ENCODE measurements at regions not wholly inside any gene's neighbourhood (a gene's known extent, or its start where the extent isn't known, plus 50 kb on each side); places are given as distances from the start of the nearest gene placed in this dataset.

DNA sequence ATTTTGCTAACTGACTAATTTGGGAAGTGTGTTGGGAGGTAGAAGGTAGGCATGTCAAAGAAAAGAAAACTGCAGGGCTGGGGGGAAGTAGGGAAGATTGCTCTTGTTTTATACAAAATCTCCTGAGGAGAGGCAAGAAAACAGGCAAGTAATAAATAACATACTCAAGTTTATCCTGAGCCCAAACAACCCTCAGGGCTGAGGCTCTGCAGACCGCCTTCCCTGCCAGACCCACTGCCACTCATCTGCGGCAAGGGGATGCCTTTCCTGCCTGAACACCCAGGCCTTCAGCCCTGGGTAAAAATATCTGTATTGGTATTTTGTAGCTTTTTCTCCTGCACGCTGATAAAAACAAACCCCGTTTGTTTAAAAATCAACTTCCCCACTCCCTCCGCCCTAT lies 399.8 kb upstream of the NFE2L3 start:
- Histone ChIP-seq H3K9me3 (ENCODE audit: control insufficient read depth in 3 of 3, low read length in 3 of 3) (no peaks in the 10 kb centered on the region), H3K27ac (ENCODE audit: low read depth, low read length) (no peak overlapping the region), H3K36me3 (ENCODE audit: control insufficient read depth in 3 of 3, insufficient read depth in 3 of 3, low read length in 3 of 3) (no peaks in the 10 kb centered on the region), H3K4me1 (ENCODE audit: control insufficient read depth in 3 of 3, insufficient read depth in 3 of 3, low read length in 3 of 3) (peaks cover 25 to 35% (median 33%) of the 10 kb centered on the region in 3 donors), H3K4me3 (ENCODE audit: low read length in 3 of 3) (no peak overlapping the region), H3K9ac (ENCODE audit: low read depth in 1 of 3, low read length in 3 of 3) (no peak overlapping the region), H3K27me3 (ENCODE audit: control insufficient read depth in 3 of 3, insufficient read depth in 3 of 3, low read length in 3 of 3) (no peaks in the 10 kb centered on the region)

DNA sequence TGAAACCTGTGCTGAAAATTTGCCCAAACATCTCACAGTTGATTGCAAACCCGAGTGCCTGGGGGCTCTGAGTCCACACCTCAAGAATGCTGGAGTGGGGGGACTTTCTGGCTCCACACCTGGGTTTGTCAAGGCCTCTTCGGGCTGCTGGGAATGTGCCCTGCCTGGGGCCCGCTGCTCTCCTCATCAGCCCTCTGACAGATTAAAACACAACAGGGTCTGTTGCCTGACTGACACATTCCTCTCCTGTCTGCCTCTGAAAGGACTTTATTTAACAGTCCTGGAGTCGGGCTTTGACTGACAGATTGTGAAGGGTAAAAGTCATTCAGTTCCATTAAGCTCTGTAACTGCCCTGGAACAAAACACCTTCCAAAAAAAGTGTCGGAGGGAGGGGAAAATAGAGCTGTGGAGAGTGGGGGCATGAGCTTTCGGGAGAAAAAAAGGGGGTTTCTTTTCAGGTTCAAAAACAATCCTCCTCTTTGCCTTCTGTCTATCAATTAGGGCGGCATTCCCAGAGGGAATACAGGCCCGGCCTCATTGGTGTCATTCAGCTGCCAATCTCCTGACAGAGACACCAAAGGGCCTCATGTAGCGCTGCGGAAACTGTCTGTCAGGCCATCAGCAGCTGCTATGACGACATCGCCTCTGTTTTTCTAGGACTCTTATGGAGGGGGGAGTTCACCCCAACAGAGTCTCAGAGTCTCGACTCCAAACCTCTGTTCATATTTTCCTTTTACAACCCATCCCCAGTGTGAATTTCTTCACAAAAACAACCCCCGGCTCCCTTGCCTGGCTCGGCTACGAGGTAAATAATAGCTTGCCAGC lies 398.8 kb upstream of the NFE2L3 start:
- H3K4me3 ChIP-seq (ENCODE audit: low read length in 3 of 3), result peak overlapping the region in 1 of 3 donors; percentile 10
- no peaks in the 10 kb centered on the region for H3K9me3 ChIP-seq (ENCODE audit: control insufficient read depth in 3 of 3, low read length in 3 of 3)
- H3K9ac ChIP-seq (ENCODE audit: low read depth in 1 of 3, low read length in 3 of 3), result no peak overlapping the region
- peak overlapping the region; percentile 71 for H3K27ac ChIP-seq (ENCODE audit: low read depth, low read length)
- no peaks in the 10 kb centered on the region for H3K27me3 ChIP-seq (ENCODE audit: control insufficient read depth in 3 of 3, insufficient read depth in 3 of 3, low read length in 3 of 3)
- no peaks in the 10 kb centered on the region for H3K36me3 ChIP-seq (ENCODE audit: control insufficient read depth in 3 of 3, insufficient read depth in 3 of 3, low read length in 3 of 3)
- H3K4me1 ChIP-seq (ENCODE audit: control insufficient read depth in 3 of 3, insufficient read depth in 3 of 3, low read length in 3 of 3), result peaks cover 26 to 35% (median 33%) of the 10 kb centered on the region in 3 donors

DNA sequence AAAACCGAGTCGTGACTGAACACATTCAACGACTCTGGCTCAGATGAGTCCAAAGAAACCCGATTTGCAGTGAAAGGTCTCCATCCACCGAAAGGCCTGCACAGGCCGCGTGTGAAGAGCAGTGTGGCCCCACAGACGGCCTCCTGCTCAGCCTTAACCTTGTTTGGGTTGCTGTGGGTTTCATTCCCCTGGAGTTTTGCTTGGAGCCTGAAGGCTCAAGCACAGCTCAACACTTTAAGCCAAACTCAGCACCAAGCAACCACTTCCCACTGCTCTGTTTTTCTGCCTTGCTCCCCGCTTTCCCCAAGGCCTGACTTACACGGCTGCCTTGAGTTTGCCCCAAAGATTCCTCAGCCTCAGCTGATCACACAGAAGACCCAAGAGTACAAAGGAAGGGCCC lies 398.2 kb upstream of the NFE2L3 start:
- peak overlapping the region in 1 of 3 donors; percentile 0 for H3K4me3 ChIP-seq (ENCODE audit: low read length in 3 of 3)
- H3K27ac ChIP-seq (ENCODE audit: low read depth, low read length), result peak overlapping the region; percentile 71
- H3K4me1 ChIP-seq (ENCODE audit: control insufficient read depth in 3 of 3, insufficient read depth in 3 of 3, low read length in 3 of 3), result peaks cover 31 to 39% (median 38%) of the 10 kb centered on the region in 3 donors
- H3K9ac ChIP-seq (ENCODE audit: low read depth in 1 of 3, low read length in 3 of 3), result no peak overlapping the region
- H3K9me3 ChIP-seq (ENCODE audit: control insufficient read depth in 3 of 3, low read length in 3 of 3), result no peaks in the 10 kb centered on the region
- H3K36me3 ChIP-seq (ENCODE audit: control insufficient read depth in 3 of 3, insufficient read depth in 3 of 3, low read length in 3 of 3), result no peaks in the 10 kb centered on the region
- H3K27me3 ChIP-seq (ENCODE audit: control insufficient read depth in 3 of 3, insufficient read depth in 3 of 3, low read length in 3 of 3), result no peaks in the 10 kb centered on the region

DNA sequence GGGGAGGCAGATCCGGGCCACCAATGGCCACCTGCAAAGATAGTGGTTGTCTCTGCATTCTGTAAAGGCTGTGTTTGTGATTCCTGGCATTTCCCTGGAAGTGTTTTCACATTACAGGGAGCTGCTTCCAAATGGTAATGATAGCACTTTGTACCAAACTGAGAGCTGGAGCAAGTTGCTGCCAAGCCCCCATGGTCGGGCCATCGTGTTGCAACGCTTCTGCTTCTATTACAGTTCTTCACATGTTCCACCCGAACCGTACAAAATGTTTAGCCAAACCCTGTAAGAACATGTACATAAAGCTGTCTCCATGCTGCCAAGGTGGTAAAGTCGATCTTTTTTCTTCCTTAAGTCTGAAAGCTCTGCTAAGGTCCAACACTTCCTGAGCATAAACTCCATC lies 397.7 kb upstream of the NFE2L3 start:
- peaks cover 31 to 42% (median 39%) of the 10 kb centered on the region in 3 donors for H3K4me1 ChIP-seq (ENCODE audit: control insufficient read depth in 3 of 3, insufficient read depth in 3 of 3, low read length in 3 of 3)
- H3K36me3 ChIP-seq (ENCODE audit: control insufficient read depth in 3 of 3, insufficient read depth in 3 of 3, low read length in 3 of 3), result no peaks in the 10 kb centered on the region
- H3K27ac ChIP-seq (ENCODE audit: low read depth, low read length), result peak overlapping the region; percentile 71
- no peaks in the 10 kb centered on the region for H3K9me3 ChIP-seq (ENCODE audit: control insufficient read depth in 3 of 3, low read length in 3 of 3)
- H3K9ac ChIP-seq (ENCODE audit: low read depth in 1 of 3, low read length in 3 of 3), result no peak overlapping the region
- peak overlapping the region in 1 of 3 donors; percentile 0 for H3K4me3 ChIP-seq (ENCODE audit: low read length in 3 of 3)
- H3K27me3 ChIP-seq (ENCODE audit: control insufficient read depth in 3 of 3, insufficient read depth in 3 of 3, low read length in 3 of 3), result no peaks in the 10 kb centered on the region

DNA sequence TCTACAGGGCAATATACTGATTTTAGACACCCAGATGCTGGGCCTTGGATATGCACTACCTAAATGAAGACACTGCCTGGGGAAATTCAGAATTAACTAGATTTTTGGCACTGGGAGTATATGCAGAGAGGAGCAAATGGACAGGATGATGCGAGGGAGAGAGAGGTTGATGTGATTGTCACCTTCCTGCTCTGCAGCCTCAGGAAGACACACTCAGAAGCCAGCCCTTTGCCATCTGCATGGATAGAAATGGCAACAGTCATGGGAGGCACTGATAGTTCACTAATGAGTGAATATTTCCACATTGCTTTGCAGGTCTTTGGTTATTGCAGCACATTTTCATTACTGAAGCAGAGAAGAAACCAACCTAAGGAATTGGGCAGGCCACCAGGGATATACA lies 397.2 kb upstream of the NFE2L3 start:
- Histone ChIP-seq H3K9ac (ENCODE audit: low read depth in 1 of 3, low read length in 3 of 3) (no peak overlapping the region), H3K9me3 (ENCODE audit: control insufficient read depth in 3 of 3, low read length in 3 of 3) (no peaks in the 10 kb centered on the region), H3K27ac (ENCODE audit: low read depth, low read length) (peak overlapping the region; percentile 71), H3K4me1 (ENCODE audit: control insufficient read depth in 3 of 3, insufficient read depth in 3 of 3, low read length in 3 of 3) (peaks cover 31 to 45% (median 39%) of the 10 kb centered on the region in 3 donors), H3K36me3 (ENCODE audit: control insufficient read depth in 3 of 3, insufficient read depth in 3 of 3, low read length in 3 of 3) (no peaks in the 10 kb centered on the region), H3K4me3 (ENCODE audit: low read length in 3 of 3) (peak overlapping the region in 1 of 3 donors; percentile 14), H3K27me3 (ENCODE audit: control insufficient read depth in 3 of 3, insufficient read depth in 3 of 3, low read length in 3 of 3) (no peaks in the 10 kb centered on the region)

DNA sequence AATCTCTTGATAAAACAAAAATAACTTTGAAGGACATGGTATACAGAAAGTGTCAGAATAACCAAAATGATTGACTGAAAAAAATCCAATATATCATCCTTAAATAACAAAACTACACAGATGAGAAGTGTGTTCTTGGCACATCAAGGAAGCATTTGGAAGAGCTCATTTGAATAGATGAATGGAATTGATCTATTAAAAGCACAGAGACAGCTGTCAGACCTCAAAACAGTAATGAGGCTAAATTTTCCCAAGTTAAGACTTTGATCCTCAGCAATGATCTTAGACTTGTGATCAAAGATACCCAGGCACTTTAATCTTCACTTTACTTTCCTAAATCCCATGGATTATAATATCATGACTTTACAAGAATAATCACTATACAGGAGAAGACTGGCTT lies 395.4 kb upstream of the NFE2L3 start:
- peak overlapping the region; percentile 45 for H3K27ac ChIP-seq (ENCODE audit: low read depth, low read length)
- H3K36me3 ChIP-seq (ENCODE audit: control insufficient read depth in 3 of 3, insufficient read depth in 3 of 3, low read length in 3 of 3), result no peaks in the 10 kb centered on the region
- peaks cover 31 to 36% (median 34%) of the 10 kb centered on the region in 3 donors for H3K4me1 ChIP-seq (ENCODE audit: control insufficient read depth in 3 of 3, insufficient read depth in 3 of 3, low read length in 3 of 3)
- no peaks in the 10 kb centered on the region for H3K27me3 ChIP-seq (ENCODE audit: control insufficient read depth in 3 of 3, insufficient read depth in 3 of 3, low read length in 3 of 3)
- no peaks in the 10 kb centered on the region for H3K9me3 ChIP-seq (ENCODE audit: control insufficient read depth in 3 of 3, low read length in 3 of 3)
- H3K4me3 ChIP-seq (ENCODE audit: low read length in 3 of 3), result no peak overlapping the region
- H3K9ac ChIP-seq (ENCODE audit: low read depth in 1 of 3, low read length in 3 of 3), result no peak overlapping the region

DNA sequence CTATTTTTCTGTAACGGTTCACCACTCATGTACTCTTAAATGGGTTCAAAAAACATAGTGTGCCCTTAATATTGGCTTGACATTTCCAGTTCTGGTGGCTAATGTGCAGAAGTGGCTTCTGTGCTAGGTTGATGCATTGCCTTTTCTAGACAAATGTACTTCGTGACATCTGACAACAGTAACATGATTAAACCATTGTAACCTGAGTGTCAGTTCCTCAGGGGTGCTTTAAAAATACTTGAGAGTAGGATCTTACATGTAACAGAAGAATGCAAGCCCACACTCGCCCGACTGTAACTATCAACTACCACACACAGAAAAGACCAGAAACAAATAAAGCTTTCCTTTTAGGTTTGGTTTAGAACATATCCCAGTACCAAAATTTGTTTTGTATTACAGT lies 393.4 kb upstream of the NFE2L3 start:
- Histone ChIP-seq H3K9ac (ENCODE audit: low read depth in 1 of 3, low read length in 3 of 3) (peak overlapping the region in 1 of 3 donors; percentile 10), H3K27ac (ENCODE audit: low read depth, low read length) (no peak overlapping the region), H3K4me3 (ENCODE audit: low read length in 3 of 3) (no peak overlapping the region), H3K4me1 (ENCODE audit: control insufficient read depth in 3 of 3, insufficient read depth in 3 of 3, low read length in 3 of 3) (peaks cover 22 to 39% (median 31%) of the 10 kb centered on the region in 3 donors), H3K36me3 (ENCODE audit: control insufficient read depth in 3 of 3, insufficient read depth in 3 of 3, low read length in 3 of 3) (no peaks in the 10 kb centered on the region), H3K27me3 (ENCODE audit: control insufficient read depth in 3 of 3, insufficient read depth in 3 of 3, low read length in 3 of 3) (no peaks in the 10 kb centered on the region), H3K9me3 (ENCODE audit: control insufficient read depth in 3 of 3, low read length in 3 of 3) (peaks cover 0 to 2% (median 0%) of the 10 kb centered on the region in 3 donors)

DNA sequence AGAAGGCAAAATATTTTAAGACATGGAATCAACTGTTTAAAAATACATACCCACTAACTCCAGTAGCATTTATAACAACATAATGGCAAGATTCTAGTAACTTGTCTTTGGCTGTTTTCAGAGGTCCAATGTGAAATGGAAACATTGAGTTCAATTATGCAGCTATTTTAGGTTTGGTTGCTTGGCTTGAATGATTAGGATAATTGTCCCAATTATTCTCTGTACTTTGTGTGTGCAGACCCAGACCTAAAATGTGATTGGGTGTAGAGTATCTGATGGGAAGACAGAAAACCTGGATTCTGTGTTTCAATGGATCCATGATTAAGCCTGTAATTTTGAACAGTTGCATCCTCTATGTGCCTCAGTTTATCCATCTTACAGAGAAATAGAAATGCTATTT lies 392.7 kb upstream of the NFE2L3 start:
- Histone ChIP-seq H3K4me3 (ENCODE audit: low read length in 3 of 3) (no peak overlapping the region), H3K27ac (ENCODE audit: low read depth, low read length) (no peak overlapping the region), H3K4me1 (ENCODE audit: control insufficient read depth in 3 of 3, insufficient read depth in 3 of 3, low read length in 3 of 3) (peaks cover 15 to 32% (median 24%) of the 10 kb centered on the region in 3 donors), H3K9ac (ENCODE audit: low read depth in 1 of 3, low read length in 3 of 3) (no peak overlapping the region), H3K9me3 (ENCODE audit: control insufficient read depth in 3 of 3, low read length in 3 of 3) (peaks cover 0 to 2% (median 0%) of the 10 kb centered on the region in 3 donors), H3K36me3 (ENCODE audit: control insufficient read depth in 3 of 3, insufficient read depth in 3 of 3, low read length in 3 of 3) (no peaks in the 10 kb centered on the region), H3K27me3 (ENCODE audit: control insufficient read depth in 3 of 3, insufficient read depth in 3 of 3, low read length in 3 of 3) (no peaks in the 10 kb centered on the region)

DNA sequence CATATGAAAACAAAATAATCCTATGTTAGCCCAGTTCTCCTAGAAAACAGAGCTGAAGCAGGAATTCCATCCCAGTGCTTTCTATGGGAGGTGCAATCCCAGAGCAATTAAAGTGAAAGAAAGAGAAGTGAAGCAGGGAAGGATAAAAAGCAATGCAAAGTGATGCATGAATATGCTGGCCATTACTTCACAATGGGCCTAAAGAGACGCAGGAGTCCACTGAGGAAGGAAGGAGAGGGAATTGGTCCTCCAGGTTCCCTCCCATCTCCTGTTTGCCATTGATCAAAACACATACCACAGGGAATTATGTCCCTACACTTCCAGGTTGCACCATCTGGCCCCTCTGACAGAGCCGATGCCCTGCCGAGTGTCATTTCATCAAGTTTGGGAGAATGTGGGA lies 392.2 kb upstream of the NFE2L3 start:
- Histone ChIP-seq H3K27me3 (ENCODE audit: control insufficient read depth in 3 of 3, insufficient read depth in 3 of 3, low read length in 3 of 3) (no peaks in the 10 kb centered on the region), H3K4me1 (ENCODE audit: control insufficient read depth in 3 of 3, insufficient read depth in 3 of 3, low read length in 3 of 3) (peaks cover 11 to 30% (median 19%) of the 10 kb centered on the region in 3 donors), H3K9ac (ENCODE audit: low read depth in 1 of 3, low read length in 3 of 3) (no peak overlapping the region), H3K27ac (ENCODE audit: low read depth, low read length) (no peak overlapping the region), H3K4me3 (ENCODE audit: low read length in 3 of 3) (no peak overlapping the region), H3K36me3 (ENCODE audit: control insufficient read depth in 3 of 3, insufficient read depth in 3 of 3, low read length in 3 of 3) (no peaks in the 10 kb centered on the region), H3K9me3 (ENCODE audit: control insufficient read depth in 3 of 3, low read length in 3 of 3) (peaks cover 0 to 2% (median 0%) of the 10 kb centered on the region in 3 donors)
